SK-N-MC (cell line): ENCODE measurements at regions not wholly inside any gene's neighbourhood (a gene's known extent, or its start where the extent isn't known, plus 50 kb on each side); places are given as distances from the start of the nearest gene placed in this dataset.

Source experiments
- EZH2 ChIP-seq: fragments of 200-600 bp; sonication (generic); IDR thresholded peaks from one replicate; pipeline ENCODE4 v1.6.1; 2017; ENCODE audit warnings: antibody characterized with exemption
- FOXP2 ChIP-seq: optimal IDR thresholded peaks from 2 replicates; pipeline ENCODE3; 2011; ENCODE audit warnings: mild to moderate bottlenecking, moderate library complexity; ENCODE audit not compliant: insufficient read depth; ENCODE audit errors: extremely low read length, control extremely low read depth
- POLR2AphosphoS5 ChIP-seq: IDR thresholded peaks from 2 replicates; pipeline ENCODE4 v1.6.1; 2012; ENCODE audit warnings: mild to moderate bottlenecking, low read depth, low read length, borderline replicate concordance

GRCh38 chr11:116145187-116145865, 627.5 kb downstream of the BUD13 start:
- TF ChIP-seq EZH2 (no peak), POLR2AphosphoS5 (no peak), FOXP2 (no peak)
